Activated CD8-positive, alpha-beta T cell treated with anti-CD3 and anti-CD28 coated beads for 36 hours (primary cell): ENCODE measurements at regions not wholly inside any gene's neighbourhood (a gene's known extent, or its start where the extent isn't known, plus 50 kb on each side); places are given as distances from the start of the nearest gene placed in this dataset.

Source experiments
- ATAC-seq: fragments of 200-7000 bp; cut with Tn5 transposase; one replicate; pipeline ENCODE4 v1.10.0; 2021; ENCODE audit warnings: mild to moderate bottlenecking, moderate library complexity
- CTCF ChIA-PET: fragments of 350-600 bp; sonication (Branson Sonifier 250); formaldehyde crosslinking; loops from one replicate; lab custom pipeline; 2021; ENCODE audit warnings: antibody characterized with exemption; lab: Charles Lee
- POLR2A ChIA-PET: fragments of 350-600 bp; sonication (Branson Sonifier 250); formaldehyde crosslinking; loops from one replicate; lab custom pipeline; 2021; ENCODE audit warnings: antibody characterized with exemption; lab: Charles Lee
- DNase-seq: peaks from one replicate; pipeline ENCODE4 v3.0.0-alpha.2; 2020
- H3K27ac Mint-ChIP-seq: one replicate; pipeline ENCODE4 v1.8.0; 2021; ENCODE audit warnings: mild to moderate bottlenecking, mixed read lengths
- H3K27me3 Mint-ChIP-seq: one replicate; pipeline ENCODE4 v1.8.0; 2021; ENCODE audit warnings: mixed read lengths
- H3K36me3 Mint-ChIP-seq: one replicate; pipeline ENCODE4 v1.8.0; 2021; ENCODE audit warnings: low read depth, mixed read lengths
- H3K4me1 Mint-ChIP-seq: one replicate; pipeline ENCODE4 v1.8.0; 2021; ENCODE audit warnings: low read depth, mixed read lengths
- H3K4me3 Mint-ChIP-seq: one replicate; pipeline ENCODE4 v1.8.0; 2021; ENCODE audit warnings: mild to moderate bottlenecking, moderate library complexity, mixed read lengths
- H3K9me3 Mint-ChIP-seq: one replicate; pipeline ENCODE4 v1.8.0; 2021; ENCODE audit warnings: mixed read lengths
- intact Hi-C: fragments of 100-400 bp; cut with micrococcal nuclease; formaldehyde crosslinking; loops from one replicate; pipeline ENCODE4 v1.10.0; 2022
- TF ChIP-seq, protein P1 (sequence below): fragments of 200-600 bp; IDR thresholded peaks from one replicate; pipeline ENCODE4 v1.8.0; 2022; ENCODE audit warnings: antibody characterized with exemption, mild to moderate bottlenecking

DNA sequence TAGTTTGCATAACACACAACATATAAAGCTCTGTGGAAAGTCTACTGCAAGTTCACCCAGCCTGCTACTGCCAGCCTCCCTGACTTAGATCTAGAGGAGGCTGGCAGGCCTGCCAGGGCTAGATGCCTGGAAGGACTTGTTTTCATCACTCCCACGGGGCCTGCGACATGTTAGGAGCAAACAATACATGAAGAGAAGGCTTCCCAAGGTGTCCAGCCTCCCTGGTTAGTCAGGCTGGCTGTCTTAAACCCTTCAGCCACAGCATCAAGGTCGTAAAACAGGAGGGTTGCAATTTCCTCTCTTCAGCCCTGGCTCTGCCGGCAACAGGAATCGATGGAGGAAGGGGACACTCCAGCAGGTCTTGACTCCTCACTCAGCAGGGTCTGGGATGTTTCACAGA lies 104.5 kb downstream of the NGF start:
- Mint-ChIP-seq H3K36me3 (no peaks in the 10 kb centered on the region), H3K4me3 (no peak overlapping the region), H3K27me3 (peaks cover 11% of the 10 kb centered on the region), H3K27ac (no peak overlapping the region), H3K9me3 (no peaks in the 10 kb centered on the region), H3K4me1 (no peaks in the 10 kb centered on the region)
- ChIA-PET POLR2A (no interaction called here), CTCF (no interaction called here)
- TF ChIP-seq, protein P1, sequence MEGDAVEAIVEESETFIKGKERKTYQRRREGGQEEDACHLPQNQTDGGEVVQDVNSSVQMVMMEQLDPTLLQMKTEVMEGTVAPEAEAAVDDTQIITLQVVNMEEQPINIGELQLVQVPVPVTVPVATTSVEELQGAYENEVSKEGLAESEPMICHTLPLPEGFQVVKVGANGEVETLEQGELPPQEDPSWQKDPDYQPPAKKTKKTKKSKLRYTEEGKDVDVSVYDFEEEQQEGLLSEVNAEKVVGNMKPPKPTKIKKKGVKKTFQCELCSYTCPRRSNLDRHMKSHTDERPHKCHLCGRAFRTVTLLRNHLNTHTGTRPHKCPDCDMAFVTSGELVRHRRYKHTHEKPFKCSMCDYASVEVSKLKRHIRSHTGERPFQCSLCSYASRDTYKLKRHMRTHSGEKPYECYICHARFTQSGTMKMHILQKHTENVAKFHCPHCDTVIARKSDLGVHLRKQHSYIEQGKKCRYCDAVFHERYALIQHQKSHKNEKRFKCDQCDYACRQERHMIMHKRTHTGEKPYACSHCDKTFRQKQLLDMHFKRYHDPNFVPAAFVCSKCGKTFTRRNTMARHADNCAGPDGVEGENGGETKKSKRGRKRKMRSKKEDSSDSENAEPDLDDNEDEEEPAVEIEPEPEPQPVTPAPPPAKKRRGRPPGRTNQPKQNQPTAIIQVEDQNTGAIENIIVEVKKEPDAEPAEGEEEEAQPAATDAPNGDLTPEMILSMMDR = no peak
- DNase-seq = no peak
- intact Hi-C loops = no loop called here
- no peak for ATAC-seq

GRCh38 chr1:115230281-115230680 lies 107.8 kb downstream of the NGF start:
- ATAC-seq = no peak
- ChIA-PET CTCF (no interaction called here), POLR2A (no interaction called here)
- Mint-ChIP-seq H3K36me3 (no peaks in the 10 kb centered on the region), H3K27me3 (no peaks in the 10 kb centered on the region), H3K4me1 (no peaks in the 10 kb centered on the region), H3K4me3 (no peak overlapping the region), H3K9me3 (no peaks in the 10 kb centered on the region), H3K27ac (no peak overlapping the region)
- DNase-seq = no peak
- TF ChIP-seq, protein P1 = no peak
- intact Hi-C loops = no loop called here

DNA sequence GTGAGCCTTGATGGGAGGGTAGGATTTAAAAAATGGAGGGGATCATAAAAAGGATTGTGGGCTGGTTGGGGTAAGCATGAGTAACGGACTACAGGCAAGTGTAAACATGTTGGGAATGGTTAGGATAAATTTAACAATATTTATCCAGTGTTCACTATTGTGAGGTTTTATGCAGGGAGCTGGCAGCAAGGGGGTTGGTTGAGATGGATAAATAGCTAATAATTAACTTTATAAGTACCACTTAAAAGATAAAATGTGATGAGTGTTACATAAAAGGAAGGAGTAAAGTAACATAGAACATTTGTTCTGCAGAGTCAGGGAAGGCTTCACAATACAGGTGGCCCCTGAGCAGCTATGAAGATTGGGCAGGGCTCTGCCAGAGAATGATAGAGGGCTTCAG lies 109.0 kb downstream of the NGF start:
- POLR2A ChIA-PET = no interaction called here

GRCh38 chr1:115228191-115228590 lies 109.9 kb downstream of the NGF start:
- Mint-ChIP-seq H3K9me3 (no peaks in the 10 kb centered on the region), H3K4me1 (no peaks in the 10 kb centered on the region), H3K36me3 (no peaks in the 10 kb centered on the region), H3K27me3 (no peaks in the 10 kb centered on the region), H3K27ac (no peak overlapping the region), H3K4me3 (no peak overlapping the region)
- DNase-seq (no peak), ATAC-seq (no peak)
- intact Hi-C loops = no loop called here
- TF ChIP-seq, protein P1 = no peak
- ChIA-PET POLR2A (no interaction called here), CTCF (no interaction called here)

More for the DNA sequence above, 109.0 kb downstream of the NGF start:
- Mint-ChIP-seq H3K27me3 (no peaks in the 10 kb centered on the region), H3K9me3 (no peaks in the 10 kb centered on the region), H3K27ac (no peak overlapping the region), H3K4me3 (no peak overlapping the region), H3K4me1 (no peaks in the 10 kb centered on the region), H3K36me3 (no peaks in the 10 kb centered on the region)
- ATAC-seq (no peak), DNase-seq (no peak)
- TF ChIP-seq, protein P1 = no peak
- intact Hi-C loops = no loop called here
- CTCF ChIA-PET = no interaction called here

DNA sequence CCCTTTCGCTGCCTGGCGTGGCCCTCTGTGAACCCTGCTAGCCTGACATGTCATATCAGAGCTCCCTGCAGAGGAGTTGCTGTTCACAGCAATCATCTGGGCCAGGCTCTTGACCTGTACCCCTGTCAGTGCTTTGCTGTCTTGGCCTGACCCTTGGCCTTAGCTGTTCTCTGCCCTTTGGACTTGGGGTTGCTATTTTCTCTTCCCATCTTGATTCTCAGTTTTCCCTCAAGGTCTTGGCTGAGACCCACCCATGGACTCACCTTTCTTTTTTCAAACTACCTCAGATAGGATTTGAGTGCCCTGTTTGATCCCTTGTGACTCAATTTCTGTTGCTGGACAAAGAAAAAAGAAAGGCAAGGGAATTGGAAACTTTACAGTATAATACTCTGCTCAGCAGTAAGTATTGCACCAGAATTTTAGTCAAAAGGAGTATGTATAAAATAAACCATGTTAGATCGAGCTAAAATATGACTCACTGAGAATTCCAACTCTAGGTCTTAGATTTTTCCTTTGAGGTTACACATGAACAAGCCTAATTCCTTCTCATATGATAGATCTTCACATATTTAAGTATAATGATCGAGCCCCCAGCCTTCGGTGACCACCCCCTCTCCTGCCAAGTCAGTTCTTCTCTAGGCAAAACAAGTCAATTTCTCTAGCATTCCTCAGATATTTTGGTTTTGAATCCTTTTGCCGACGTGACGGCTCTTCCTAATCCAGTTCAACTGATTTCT lies 110.5 kb downstream of the NGF start:
- TF ChIP-seq, protein P1 = no peak
- Mint-ChIP-seq H3K4me1 (no peaks in the 10 kb centered on the region), H3K27me3 (no peaks in the 10 kb centered on the region), H3K36me3 (no peaks in the 10 kb centered on the region), H3K4me3 (no peak overlapping the region), H3K27ac (no peak overlapping the region), H3K9me3 (no peaks in the 10 kb centered on the region)
- ATAC-seq (no peak), DNase-seq (no peak)
- CTCF ChIA-PET = no interaction called here
- POLR2A ChIA-PET = no interaction called here
- intact Hi-C loops = no loop called here
